BJ (cell line): ENCODE measurements at regions not wholly inside any gene's neighbourhood (a gene's known extent, or its start where the extent isn't known, plus 50 kb on each side); places are given as distances from the start of the nearest gene placed in this dataset.
"Not testable (repeated sequence)": the region's sequence is repeated elsewhere in the genome, so short reads cannot be mapped to it uniquely, and the experiment has no call there.

Experiments
- CTCF ChIA-PET: fragments of 350-600 bp; formaldehyde crosslinking; extraction: SDS; loops from one replicate; lab custom pipeline; 2021; ENCODE audit warnings: antibody characterized with exemption, inconsistent platforms; lab: Yijun Ruan, JAX
- POLR2A ChIA-PET: fragments of 300-600 bp; sonication (Branson Sonifier 250); formaldehyde crosslinking; extraction: SDS; loops from one replicate; lab custom pipeline; 2021; ENCODE audit warnings: antibody characterized with exemption; lab: Charles Lee
- DNase-seq: peaks from one replicate; pipeline ENCODE4 v3.0.0-alpha.2; 2011; ENCODE audit warnings: low read depth
- H3K27me3 ChIP-seq: 2 replicates; pipeline ENCODE4 v1.6.0; 2011; ENCODE audit warnings: low read length; ENCODE audit not compliant: control insufficient read depth, insufficient read depth
- H3K36me3 ChIP-seq: 2 replicates; pipeline ENCODE4 v1.5.1; 2011; ENCODE audit warnings: low read length; ENCODE audit not compliant: control insufficient read depth, insufficient read depth
- H3K4me3 ChIP-seq: 2 replicates; pipeline ENCODE4 v1.5.1; 2011; ENCODE audit warnings: low read depth, mild to moderate bottlenecking, control low read depth, low read length
- TF ChIP-seq, protein P1 (sequence below): IDR thresholded peaks from 2 replicates; pipeline ENCODE4 v1.5.1; 2011; ENCODE audit warnings: low read depth, mild to moderate bottlenecking, control low read depth, inconsistent platforms, low read length, moderate library complexity; ENCODE audit not compliant: insufficient read depth

DNA sequence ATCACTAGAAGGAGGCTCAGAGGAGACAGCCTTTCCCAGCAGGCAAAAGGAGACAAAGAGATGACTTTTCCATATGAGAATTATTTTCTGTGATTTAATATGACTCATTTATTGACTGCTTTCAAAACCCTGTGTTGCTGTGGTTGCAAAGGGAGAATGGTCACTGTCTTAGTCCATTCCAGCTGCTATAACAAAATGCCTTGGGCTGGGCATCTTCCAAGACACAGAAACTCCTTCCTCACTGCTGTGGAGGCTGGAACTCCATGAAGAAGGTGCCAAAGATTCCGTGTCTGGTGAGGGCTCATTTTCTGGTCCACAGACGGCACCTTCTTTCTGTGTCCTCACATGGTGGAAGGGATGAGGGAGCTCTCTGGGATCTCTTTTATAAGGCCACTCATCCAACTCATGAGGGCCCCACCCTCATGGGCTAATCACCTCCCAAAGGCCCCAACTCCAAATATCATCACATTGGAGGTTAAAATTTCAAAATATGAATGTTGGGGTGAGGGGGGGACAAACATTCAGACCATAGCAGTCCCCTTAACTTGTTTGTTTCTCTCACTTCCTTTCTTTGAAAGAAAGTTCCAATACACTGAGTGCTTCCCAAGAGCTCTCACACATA lies 252.1 kb upstream of the RAB4A start:
- TF ChIP-seq, protein P1, sequence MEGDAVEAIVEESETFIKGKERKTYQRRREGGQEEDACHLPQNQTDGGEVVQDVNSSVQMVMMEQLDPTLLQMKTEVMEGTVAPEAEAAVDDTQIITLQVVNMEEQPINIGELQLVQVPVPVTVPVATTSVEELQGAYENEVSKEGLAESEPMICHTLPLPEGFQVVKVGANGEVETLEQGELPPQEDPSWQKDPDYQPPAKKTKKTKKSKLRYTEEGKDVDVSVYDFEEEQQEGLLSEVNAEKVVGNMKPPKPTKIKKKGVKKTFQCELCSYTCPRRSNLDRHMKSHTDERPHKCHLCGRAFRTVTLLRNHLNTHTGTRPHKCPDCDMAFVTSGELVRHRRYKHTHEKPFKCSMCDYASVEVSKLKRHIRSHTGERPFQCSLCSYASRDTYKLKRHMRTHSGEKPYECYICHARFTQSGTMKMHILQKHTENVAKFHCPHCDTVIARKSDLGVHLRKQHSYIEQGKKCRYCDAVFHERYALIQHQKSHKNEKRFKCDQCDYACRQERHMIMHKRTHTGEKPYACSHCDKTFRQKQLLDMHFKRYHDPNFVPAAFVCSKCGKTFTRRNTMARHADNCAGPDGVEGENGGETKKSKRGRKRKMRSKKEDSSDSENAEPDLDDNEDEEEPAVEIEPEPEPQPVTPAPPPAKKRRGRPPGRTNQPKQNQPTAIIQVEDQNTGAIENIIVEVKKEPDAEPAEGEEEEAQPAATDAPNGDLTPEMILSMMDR = no peak
- H3K27me3 ChIP-seq = peaks cover 3% of the 10 kb centered on the region
- no peak overlapping the region for H3K4me3 ChIP-seq
- DNase-seq = no peak
- CTCF ChIA-PET = interaction anchor here (1.3 kb wide), 1 partner anchor 14 kb away, joined by 3 read pairs; no protein-coding TSS in a partner anchor
- POLR2A ChIA-PET = no interaction called here
- H3K36me3 ChIP-seq = no peaks in the 10 kb centered on the region

DNA sequence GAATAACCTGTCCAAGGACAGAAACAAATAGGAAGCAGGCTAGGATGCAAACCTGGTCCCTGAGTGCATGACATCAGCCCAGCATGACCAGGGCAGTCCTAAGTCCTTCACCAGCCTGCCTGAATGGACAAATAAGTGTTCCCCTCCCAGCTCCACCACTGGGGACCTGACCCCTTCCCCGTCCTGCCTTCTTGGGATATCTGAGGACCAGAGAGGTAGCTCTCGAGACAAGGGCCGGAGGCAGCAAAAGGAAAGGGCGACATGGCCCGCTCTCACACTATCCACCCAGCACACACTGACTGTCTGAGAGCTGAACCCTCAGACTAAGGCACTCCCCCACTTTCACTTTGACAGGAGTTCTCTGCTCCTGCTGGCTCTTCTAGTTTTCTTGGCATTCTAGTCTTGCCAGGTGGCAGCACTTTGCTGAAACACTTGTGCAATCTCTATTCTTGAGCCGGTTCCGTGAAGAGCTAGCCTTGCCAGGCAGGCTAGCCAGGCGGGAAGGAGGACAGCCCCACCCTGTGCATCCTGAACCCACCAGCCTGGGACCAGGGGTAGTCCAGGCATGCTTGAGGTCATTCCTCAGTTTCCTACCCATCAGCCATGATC lies 251.1 kb upstream of the RAB4A start:
- CTCF ChIA-PET = no interaction called here

DNA sequence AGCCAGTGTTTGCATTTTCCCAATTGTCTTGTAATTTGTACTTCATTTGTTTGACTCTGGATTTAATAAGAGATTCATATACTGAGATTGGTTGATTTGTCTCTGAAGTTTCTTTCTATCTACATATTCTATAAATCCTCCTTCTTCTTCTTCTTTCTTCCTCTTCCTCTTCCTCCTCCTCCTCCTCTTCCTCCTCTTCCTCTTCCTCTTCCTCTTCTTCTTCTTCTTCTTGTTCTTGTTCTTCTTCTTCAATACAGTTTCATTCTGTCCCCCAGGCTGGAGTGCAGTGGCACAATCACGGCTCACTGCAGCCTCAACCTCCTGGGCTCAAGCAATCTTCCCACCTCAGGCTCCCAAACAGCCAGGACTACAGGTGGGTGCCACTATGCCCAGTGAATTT lies 249.9 kb upstream of the RAB4A start:
- CTCF ChIA-PET, H3K4me3 ChIP-seq, H3K27me3 ChIP-seq, POLR2A ChIA-PET, DNase-seq, H3K36me3 ChIP-seq: not testable (repeated sequence)

More for the DNA sequence above, 251.1 kb upstream of the RAB4A start:
- no peak for DNase-seq
- TF ChIP-seq, protein P1 = no peak
- H3K27me3 ChIP-seq = peaks cover 3% of the 10 kb centered on the region; the same call in 1 of the 2 replicates
- POLR2A ChIA-PET = no interaction called here
- H3K4me3 ChIP-seq = no peak overlapping the region
- no peaks in the 10 kb centered on the region for H3K36me3 ChIP-seq

DNA sequence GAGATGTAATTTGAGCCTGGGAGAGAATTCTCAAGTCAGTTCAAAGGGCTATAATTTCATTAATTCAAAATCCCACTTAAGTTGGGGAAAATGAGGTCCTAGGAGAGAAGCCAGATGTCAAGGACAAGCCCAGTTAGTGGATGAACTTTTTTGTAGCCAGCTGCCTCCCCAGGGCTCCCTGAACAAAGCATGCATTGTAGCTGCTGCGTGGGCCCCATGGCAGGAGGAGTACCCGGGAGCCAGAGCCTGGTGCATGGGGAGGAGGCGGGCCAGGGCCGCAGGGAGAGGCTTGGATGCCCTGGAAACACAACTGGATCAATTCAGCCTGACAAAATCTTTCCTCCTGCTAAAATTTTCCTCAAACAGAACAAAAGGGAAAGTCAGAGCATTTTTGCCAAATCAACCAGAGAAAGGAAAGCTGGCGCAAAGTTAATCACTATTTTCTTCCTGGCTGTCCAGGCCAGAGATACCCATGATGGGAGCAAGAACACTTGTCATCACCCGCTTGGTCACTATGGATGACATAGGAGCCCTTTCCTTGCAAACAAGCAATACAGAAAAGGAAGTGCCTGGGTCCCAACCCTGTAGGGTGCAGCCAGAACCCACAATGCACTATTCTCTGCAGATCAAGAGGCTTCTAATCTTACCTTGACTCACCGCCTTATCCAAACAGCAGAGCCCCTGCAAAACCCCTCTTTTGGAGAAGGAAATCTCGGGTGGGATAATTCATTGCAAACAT lies 248.1 kb upstream of the RAB4A start:
- peaks cover 3% of the 10 kb centered on the region; the same call in 1 of the 2 replicates for H3K27me3 ChIP-seq
- H3K36me3 ChIP-seq = no peaks in the 10 kb centered on the region
- TF ChIP-seq, protein P1 = no peak
- ChIA-PET POLR2A (no interaction called here), CTCF (no interaction called here)
- H3K4me3 ChIP-seq = no peak overlapping the region
- no peak for DNase-seq

DNA sequence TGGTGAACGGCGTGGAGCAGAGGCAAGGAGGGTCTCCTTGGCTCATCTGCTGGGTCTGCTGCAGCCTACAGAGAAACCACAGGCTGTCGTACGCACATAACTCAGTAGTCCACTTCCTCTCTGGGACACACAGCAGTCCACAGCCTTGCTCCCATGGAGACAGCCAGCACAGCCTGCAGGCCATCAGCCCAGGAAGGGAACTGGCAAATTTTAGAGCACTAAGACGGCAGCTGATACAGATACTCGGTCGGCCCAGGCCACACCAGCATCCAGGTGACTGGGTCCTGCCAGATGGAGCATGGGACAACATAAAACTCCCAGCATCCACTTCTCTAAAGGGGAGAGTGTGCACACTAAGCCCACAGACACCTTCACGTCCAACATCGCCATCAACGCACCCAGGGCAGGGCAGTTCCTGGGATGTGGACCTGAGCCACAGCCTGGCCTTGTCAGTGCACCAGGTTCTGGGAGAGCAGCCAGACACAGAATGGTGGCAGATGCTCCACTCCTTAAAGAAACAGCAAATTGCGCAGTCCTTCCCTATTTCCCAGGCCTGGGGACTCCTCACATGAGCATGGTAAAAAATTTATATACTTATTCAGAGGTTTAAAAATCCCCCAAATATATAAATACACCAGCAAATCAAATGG lies 247.1 kb upstream of the RAB4A start:
- no peak overlapping the region for H3K4me3 ChIP-seq
- ChIA-PET CTCF (no interaction called here), POLR2A (no interaction called here)
- H3K36me3 ChIP-seq = no peaks in the 10 kb centered on the region
- DNase-seq = no peak
- H3K27me3 ChIP-seq = peaks cover 3% of the 10 kb centered on the region; the same call in 1 of the 2 replicates
- TF ChIP-seq, protein P1 = no peak
